Spleen (tissue), 11 donors: ENCODE measurements at regions not wholly inside any gene's neighbourhood (a gene's known extent, or its start where the extent isn't known, plus 50 kb on each side); places are given as distances from the start of the nearest gene placed in this dataset.

ENCODE experiments used
- DNase-seq: peaks from one replicate; pipeline ENCODE4 v3.0.0-alpha.2; 2020
- H3K27ac ChIP-seq, 8 donors: fragments of 200-600 bp; sonication (generic) in 7 of 8; 1 replicate in 4 of 8; 2 replicates in 4 of 8; pipeline versions ENCODE4 v1.5.0 to v1.8.0; 2016 to 2021; ENCODE audit warnings: inconsistent platforms in 4 of 8, mild to moderate bottlenecking in 4 of 8, moderate library complexity in 1 of 8
- H3K27me3 ChIP-seq, 7 donors: fragments of 200-600 bp; sonication (generic) in 6 of 7; replicated peaks in 1 of 7; 1 replicate in 4 of 7; 2 replicates in 3 of 7; pipeline versions ENCODE4 v1.5.0 to v1.8.0; 2016 to 2021; ENCODE audit warnings: inconsistent platforms in 3 of 7, mild to moderate bottlenecking in 1 of 7
- H3K36me3 ChIP-seq, 6 donors: fragments of 200-600 bp; sonication (generic) in 5 of 6; 1 replicate in 4 of 6; 2 replicates in 2 of 6; pipeline versions ENCODE4 v1.5.0 to v1.8.0; 2016 to 2021; ENCODE audit warnings: inconsistent platforms in 2 of 6
- H3K4me1 ChIP-seq, 6 donors: fragments of 200-600 bp; sonication (generic) in 5 of 6; 1 replicate in 3 of 6; 2 replicates in 3 of 6; pipeline versions ENCODE4 v1.5.0 to v1.8.0; 2016 to 2021; ENCODE audit warnings: inconsistent platforms in 3 of 6
- H3K4me3 ChIP-seq, 8 donors: fragments of 200-600 bp; sonication (generic) in 7 of 8; 1 replicate in 4 of 8; 2 replicates in 4 of 8; pipeline versions ENCODE4 v1.5.0 to v1.8.0; 2016 to 2021; ENCODE audit warnings: inconsistent platforms in 4 of 8, mild to moderate bottlenecking in 4 of 8, moderate library complexity in 2 of 8
- H3K9me3 ChIP-seq, 8 donors: fragments of 200-600 bp; sonication (generic) in 7 of 8; 1 replicate in 4 of 8; 2 replicates in 4 of 8; pipeline versions ENCODE4 v1.5.0 to v1.8.0; 2016 to 2021; ENCODE audit warnings: inconsistent platforms in 4 of 8
- CTCF ChIP-seq, 11 experiments: fragments of 200-600 bp in 7 of 11; fragments of 450-650 bp in 4 of 11; sonication (generic) in 4 of 11; IDR thresholded peaks in 8 of 11; conservative IDR thresholded peaks in 3 of 11; 1 replicate in 7 of 11; 2 replicates in 4 of 11; pipeline versions ENCODE4 v1.4.0 to v1.8.0; 2016 to 2021; ENCODE audit warnings: antibody characterized with exemption in 11 of 11, inconsistent platforms in 4 of 11, mild to moderate bottlenecking in 1 of 11
- POLR2A ChIP-seq, 3 donors: fragments of 450-650 bp; IDR thresholded peaks; one replicate each; pipeline ENCODE4 v1.5.1; 2017; ENCODE audit warnings: antibody characterized with exemption in 3 of 3, mild to moderate bottlenecking in 1 of 3
- POLR2AphosphoS5 ChIP-seq, 3 donors: sonication (generic); formaldehyde crosslinking; IDR thresholded peaks; one replicate each; pipeline ENCODE4 v1.5.1; 2017; ENCODE audit warnings: antibody characterized with exemption in 3 of 3
- WGBS, 5 donors: extraction: QIAGEN DNeasy Blood & Tissue Kit in 3 of 5; methylation state at CpG; one replicate each; pipeline versions ENCODE4 v1.1.5 to v1.1.7; 2013 to 2018; 5-methylcytosine and 5-hydroxymethylcytosine counted together
- intact Hi-C: fragments of 100-400 bp; cut with DNase I; formaldehyde crosslinking; loops from one replicate; pipeline ENCODE4 v1.15.0; 2023; ENCODE audit warnings: low total_unique reads
- donor health status: healthy with polysubstance abuse.
- donor health status: DM: no; HTN: no; CAD: no; lungs with moderate emphysema.
- donor health status: DM: no; HTN: no; CAD: no.
- donor health status: Bipolar disorder and iron deficiency.
- donor health status: healthy.
- donor health status: DM: no; HTN: no; CAD: no.
- donor health status: DM: yes; HTN: yes; CAD: no.

- Histone ChIP-seq H3K27ac (no peak overlapping the region), H3K4me1 (peaks cover 12 to 100% (median 86%) of the 10 kb centered on the region in 6 donors), H3K27me3 (no peaks in the 10 kb centered on the region), H3K36me3 (no peaks in the 10 kb centered on the region), H3K4me3 (no peak overlapping the region), H3K9me3 (no peaks in the 10 kb centered on the region)
- DNase-seq, result no peak
- no peak for TF ChIP-seq POLR2A (IDR thresholded peaks at IDR 0.05)
- TF ChIP-seq POLR2AphosphoS5 (IDR thresholded peaks at IDR 0.05), result no peak
- TF ChIP-seq CTCF (IDR thresholded peaks at IDR 0.05 in 8 of 11, conservative IDR thresholded peaks at IDR 0.05 in 3 of 11), result no peak
- 73 to 85% (median 79%) methylated on average over 5 of the region's 5 CpGs for WGBS, 5 donors
- intact Hi-C loops, result no loop called here
Observed at GRCh38 chr3:72408983-72409779, 439.1 kb downstream of the SHQ1 start.

DNA sequence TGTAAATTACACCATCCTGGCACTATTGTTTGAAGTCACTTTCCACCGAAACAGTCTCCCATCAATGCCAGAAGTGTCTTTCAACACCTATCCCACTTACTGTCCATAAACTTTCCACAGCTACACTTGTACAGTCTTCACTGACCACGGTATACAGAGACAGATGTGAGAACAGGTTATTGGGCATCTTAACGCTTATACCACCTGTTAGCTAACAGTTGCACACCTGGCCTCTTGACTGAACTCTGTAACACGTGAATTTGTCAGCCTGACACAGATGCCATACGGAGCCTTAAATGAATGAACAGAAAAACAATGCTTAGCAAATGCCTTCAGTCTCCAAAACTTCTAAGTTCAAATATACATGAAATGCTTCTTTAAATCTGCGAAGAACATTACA is 440.5 kb downstream of the SHQ1 start:
- intact Hi-C loops, result no loop called here
- TF ChIP-seq POLR2A (IDR thresholded peaks at IDR 0.05), result no peak
- Histone ChIP-seq H3K36me3 (no peaks in the 10 kb centered on the region), H3K4me3 (no peak overlapping the region), H3K4me1 (peaks cover 12 to 100% (median 83%) of the 10 kb centered on the region in 6 donors), H3K27me3 (no peaks in the 10 kb centered on the region), H3K27ac (no peak overlapping the region), H3K9me3 (no peaks in the 10 kb centered on the region)
- WGBS, 5 donors, result 80 to 85% (median 84%) methylated on average over 6 of the region's 6 CpGs
- DNase-seq, result no peak

DNA sequence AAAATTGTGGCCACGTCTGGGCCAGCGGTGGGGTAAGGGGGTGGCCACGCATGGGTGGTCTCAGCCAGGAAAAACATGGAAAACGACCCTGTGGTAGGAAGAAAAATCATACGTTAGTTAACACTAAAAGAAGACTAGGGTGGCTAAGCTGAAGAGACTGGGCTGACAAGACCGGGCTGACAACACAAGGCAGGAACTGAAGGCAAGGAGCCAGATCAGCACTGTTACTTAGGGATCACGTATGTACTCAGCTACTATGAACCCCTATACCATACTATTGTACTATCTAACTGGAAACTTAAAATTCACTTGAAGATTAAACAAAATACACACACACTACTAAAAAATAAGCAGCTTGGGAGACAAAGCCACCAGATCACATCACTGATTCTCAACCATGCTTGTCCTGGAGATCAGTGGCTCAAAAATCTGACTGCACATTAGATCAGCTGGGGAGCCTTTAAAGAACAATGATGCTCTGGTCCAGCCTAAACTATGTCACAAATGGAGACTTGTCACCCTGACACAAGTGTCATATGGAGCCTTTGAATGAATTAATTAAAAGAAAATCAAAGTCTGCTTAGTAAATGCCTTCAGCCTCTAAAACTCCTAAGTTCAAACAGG is 442.2 kb downstream of the SHQ1 start:
- 41 to 54% (median 49%) methylated on average over 6 to 7 of the region's 7 CpGs for whole genome bisulfite sequencing, 5 donors
- peaks cover 10 to 100% (median 73%) of the 10 kb centered on the region in 6 donors for H3K4me1 ChIP-seq
- H3K27ac ChIP-seq, result no peak overlapping the region
- TF ChIP-seq POLR2AphosphoS5 (IDR thresholded peaks at IDR 0.05) (no peak), POLR2A (IDR thresholded peaks at IDR 0.05) (no peak), CTCF (IDR thresholded peaks at IDR 0.05 in 8 of 11, conservative IDR thresholded peaks at IDR 0.05 in 3 of 11) (no peak)
- intact Hi-C loops, result no loop called here
- DNase-seq, result no peak
- H3K4me3 ChIP-seq, result no peak overlapping the region
- H3K27me3 ChIP-seq, result no peaks in the 10 kb centered on the region
- no peaks in the 10 kb centered on the region for H3K36me3 ChIP-seq
- H3K9me3 ChIP-seq, result no peaks in the 10 kb centered on the region

- no peaks in the 10 kb centered on the region for H3K36me3 ChIP-seq
- intact Hi-C loops, result no loop called here
Observed at GRCh38 chr3:72401005-72401545, 447.2 kb downstream of the SHQ1 start.

More at GRCh38 chr3:72401005-72401545, 447.2 kb downstream of the SHQ1 start:
- Histone ChIP-seq H3K4me1 (peaks cover 6 to 99% (median 60%) of the 10 kb centered on the region in 6 donors), H3K4me3 (no peak overlapping the region), H3K27ac (no peak overlapping the region), H3K27me3 (no peaks in the 10 kb centered on the region), H3K9me3 (no peaks in the 10 kb centered on the region)
- no peak for DNase-seq
- WGBS, 5 donors, result 95 to 100% (median 98%) methylated on average over 2 of the region's 2 CpGs
- TF ChIP-seq POLR2AphosphoS5 (IDR thresholded peaks at IDR 0.05) (no peak), CTCF (IDR thresholded peaks at IDR 0.05 in 8 of 11, conservative IDR thresholded peaks at IDR 0.05 in 3 of 11) (no peak), POLR2A (IDR thresholded peaks at IDR 0.05) (no peak)
